ENCODE measurements at regions not wholly inside any gene's neighbourhood (a gene's known extent, or its start where the extent isn't known, plus 50 kb on each side); places are given as distances from the start of the nearest gene placed in this dataset.

- no peaks in the 10 kb centered on the region for H3K9me3 ChIP-seq
- no peaks in the 10 kb centered on the region for H3K36me3 ChIP-seq
- in situ Hi-C loops (cut with MboI; ENCODE audit: low sequenced_read_pairs in 4 of 4): no loop called here
- H3K4me3 ChIP-seq: no peak overlapping the region
- no peak overlapping the region for H3K27ac ChIP-seq
- no peak for TF ChIP-seq POLR2A (IDR thresholded peaks at IDR 0.05)
- TF ChIP-seq, protein P1, sequence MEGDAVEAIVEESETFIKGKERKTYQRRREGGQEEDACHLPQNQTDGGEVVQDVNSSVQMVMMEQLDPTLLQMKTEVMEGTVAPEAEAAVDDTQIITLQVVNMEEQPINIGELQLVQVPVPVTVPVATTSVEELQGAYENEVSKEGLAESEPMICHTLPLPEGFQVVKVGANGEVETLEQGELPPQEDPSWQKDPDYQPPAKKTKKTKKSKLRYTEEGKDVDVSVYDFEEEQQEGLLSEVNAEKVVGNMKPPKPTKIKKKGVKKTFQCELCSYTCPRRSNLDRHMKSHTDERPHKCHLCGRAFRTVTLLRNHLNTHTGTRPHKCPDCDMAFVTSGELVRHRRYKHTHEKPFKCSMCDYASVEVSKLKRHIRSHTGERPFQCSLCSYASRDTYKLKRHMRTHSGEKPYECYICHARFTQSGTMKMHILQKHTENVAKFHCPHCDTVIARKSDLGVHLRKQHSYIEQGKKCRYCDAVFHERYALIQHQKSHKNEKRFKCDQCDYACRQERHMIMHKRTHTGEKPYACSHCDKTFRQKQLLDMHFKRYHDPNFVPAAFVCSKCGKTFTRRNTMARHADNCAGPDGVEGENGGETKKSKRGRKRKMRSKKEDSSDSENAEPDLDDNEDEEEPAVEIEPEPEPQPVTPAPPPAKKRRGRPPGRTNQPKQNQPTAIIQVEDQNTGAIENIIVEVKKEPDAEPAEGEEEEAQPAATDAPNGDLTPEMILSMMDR (IDR thresholded peaks at IDR 0.05 in 4 of 5, conservative IDR thresholded peaks at IDR 0.05 in 1 of 5): no peak
- DNase-seq: no peak
- no peaks in the 10 kb centered on the region for H3K27me3 ChIP-seq
- intact Hi-C loops (cut with DNase I; ENCODE audit: low total_unique reads): no loop called here
- no peaks in the 10 kb centered on the region for H3K4me1 ChIP-seq
- ATAC-seq: no peak
Observed at GRCh38 chr5:91532779-91533178, 149.7 kb upstream of the ARRDC3 start.

DNA sequence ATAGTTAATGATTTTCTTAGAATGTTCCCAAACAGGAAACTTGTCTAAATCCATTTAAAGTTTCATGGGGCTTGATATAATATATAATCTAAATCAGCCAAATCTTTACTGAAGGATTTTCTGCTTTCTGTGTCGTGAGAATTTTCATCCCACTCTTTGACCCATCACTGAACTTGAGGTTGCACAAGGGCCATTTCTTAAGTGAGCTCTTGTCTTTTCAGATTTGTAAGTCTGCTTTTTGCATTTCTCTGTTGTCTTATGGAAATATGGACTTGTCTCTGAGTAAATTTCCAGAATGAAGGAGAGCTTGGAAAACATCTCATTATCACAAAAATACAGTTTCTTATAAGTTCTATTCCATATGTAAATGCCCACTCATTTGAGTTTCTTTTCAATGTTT, 149.2 kb upstream of the ARRDC3 start:
- Histone ChIP-seq H3K36me3 (no peaks in the 10 kb centered on the region), H3K27me3 (no peaks in the 10 kb centered on the region), H3K4me3 (no peak overlapping the region), H3K4me1 (no peaks in the 10 kb centered on the region), H3K27ac (no peak overlapping the region), H3K9me3 (no peaks in the 10 kb centered on the region)
- in situ Hi-C loops (cut with MboI; ENCODE audit: low sequenced_read_pairs in 4 of 4) (no loop called here), intact Hi-C loops (cut with DNase I; ENCODE audit: low total_unique reads) (no loop called here)
- TF ChIP-seq POLR2A (IDR thresholded peaks at IDR 0.05): no peak
- TF ChIP-seq, protein P1 (IDR thresholded peaks at IDR 0.05 in 4 of 5, conservative IDR thresholded peaks at IDR 0.05 in 1 of 5): no peak
- ATAC-seq (no peak), DNase-seq (no peak)

GRCh38 chr5:91528831-91529230, 145.7 kb upstream of the ARRDC3 start:
- ATAC-seq: no peak

DNA sequence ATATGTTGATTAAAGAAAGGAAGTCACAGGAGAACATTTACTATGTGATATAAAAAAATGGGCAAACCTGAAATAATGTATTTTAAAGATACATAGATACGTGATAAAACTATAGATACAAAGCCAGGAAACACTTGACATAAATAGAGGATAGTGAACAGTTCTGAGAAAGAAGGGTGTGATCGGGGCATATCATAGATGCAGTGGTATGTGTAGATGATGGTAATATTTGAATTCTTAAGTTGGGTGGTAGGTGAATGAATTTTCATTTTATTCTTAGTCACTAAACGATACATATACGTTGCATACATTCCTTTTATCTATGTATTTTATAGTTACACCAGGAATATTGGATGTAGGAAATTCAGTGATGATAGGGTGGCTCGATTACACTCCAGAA, 138.7 kb upstream of the ARRDC3 start:
- in situ Hi-C loops (cut with MboI; ENCODE audit: low sequenced_read_pairs in 4 of 4): no loop called here
- TF ChIP-seq, protein P1 (IDR thresholded peaks at IDR 0.05 in 4 of 5, conservative IDR thresholded peaks at IDR 0.05 in 1 of 5): no peak
- ATAC-seq (no peak), DNase-seq (no peak)
- Histone ChIP-seq H3K27me3 (no peaks in the 10 kb centered on the region), H3K9me3 (no peaks in the 10 kb centered on the region), H3K4me1 (no peaks in the 10 kb centered on the region), H3K36me3 (no peaks in the 10 kb centered on the region), H3K27ac (no peak overlapping the region), H3K4me3 (no peak overlapping the region)
- intact Hi-C loops (cut with DNase I; ENCODE audit: low total_unique reads): no loop called here

More at GRCh38 chr5:91528831-91529230, 145.7 kb upstream of the ARRDC3 start:
- Histone ChIP-seq H3K27me3 (no peaks in the 10 kb centered on the region), H3K4me3 (no peak overlapping the region), H3K36me3 (no peaks in the 10 kb centered on the region), H3K27ac (no peak overlapping the region), H3K9me3 (no peaks in the 10 kb centered on the region), H3K4me1 (no peaks in the 10 kb centered on the region)
- no peak for DNase-seq
- in situ Hi-C loops (cut with MboI; ENCODE audit: low sequenced_read_pairs in 4 of 4): no loop called here
- intact Hi-C loops (cut with DNase I; ENCODE audit: low total_unique reads): no loop called here
- no peak for TF ChIP-seq POLR2A (IDR thresholded peaks at IDR 0.05)
- TF ChIP-seq, protein P1 (IDR thresholded peaks at IDR 0.05 in 4 of 5, conservative IDR thresholded peaks at IDR 0.05 in 1 of 5): no peak

GRCh38 chr5:91521334-91521733, 138.2 kb upstream of the ARRDC3 start:
- H3K4me1 ChIP-seq: no peaks in the 10 kb centered on the region
- H3K27ac ChIP-seq: no peak overlapping the region
- H3K4me3 ChIP-seq: no peak overlapping the region
- intact Hi-C loops (cut with DNase I; ENCODE audit: low total_unique reads) (no loop called here), in situ Hi-C loops (cut with MboI; ENCODE audit: low sequenced_read_pairs in 4 of 4) (no loop called here)
- no peaks in the 10 kb centered on the region for H3K9me3 ChIP-seq
- DNase-seq (no peak), ATAC-seq (no peak)
- H3K36me3 ChIP-seq: no peaks in the 10 kb centered on the region
- no peaks in the 10 kb centered on the region for H3K27me3 ChIP-seq
- no peak for TF ChIP-seq POLR2A (IDR thresholded peaks at IDR 0.05)
- TF ChIP-seq, protein P1 (IDR thresholded peaks at IDR 0.05 in 4 of 5, conservative IDR thresholded peaks at IDR 0.05 in 1 of 5): no peak
